ENCODE measurements at regions not wholly inside any gene's neighbourhood (a gene's known extent, or its start where the extent isn't known, plus 50 kb on each side); places are given as distances from the start of the nearest gene placed in this dataset.

GRCh38 chr14:42200957-42201356 is 594.3 kb downstream of the LRFN5 start:
- TF ChIP-seq CTCF (IDR thresholded peaks at IDR 0.05; ENCODE audit: low read depth, low read length, poor library complexity, severe bottlenecking) (no peak), EZH2phosphoT487 (IDR thresholded peaks at IDR 0.05; ENCODE audit: borderline replicate concordance, low read length) (no peak)
